D341Med (cell line): ENCODE measurements at regions not wholly inside any gene's neighbourhood (a gene's known extent, or its start where the extent isn't known, plus 50 kb on each side); places are given as distances from the start of the nearest gene placed in this dataset.

ENCODE experiments used
- DNase-seq: peaks from one replicate; pipeline ENCODE4 v3.0.0; 2012; ENCODE audit warnings: low spot score

GRCh38 chr16:74030000-74030706, 266.5 kb upstream of the PSMD7 start:
- no peak for DNase-seq

DNA sequence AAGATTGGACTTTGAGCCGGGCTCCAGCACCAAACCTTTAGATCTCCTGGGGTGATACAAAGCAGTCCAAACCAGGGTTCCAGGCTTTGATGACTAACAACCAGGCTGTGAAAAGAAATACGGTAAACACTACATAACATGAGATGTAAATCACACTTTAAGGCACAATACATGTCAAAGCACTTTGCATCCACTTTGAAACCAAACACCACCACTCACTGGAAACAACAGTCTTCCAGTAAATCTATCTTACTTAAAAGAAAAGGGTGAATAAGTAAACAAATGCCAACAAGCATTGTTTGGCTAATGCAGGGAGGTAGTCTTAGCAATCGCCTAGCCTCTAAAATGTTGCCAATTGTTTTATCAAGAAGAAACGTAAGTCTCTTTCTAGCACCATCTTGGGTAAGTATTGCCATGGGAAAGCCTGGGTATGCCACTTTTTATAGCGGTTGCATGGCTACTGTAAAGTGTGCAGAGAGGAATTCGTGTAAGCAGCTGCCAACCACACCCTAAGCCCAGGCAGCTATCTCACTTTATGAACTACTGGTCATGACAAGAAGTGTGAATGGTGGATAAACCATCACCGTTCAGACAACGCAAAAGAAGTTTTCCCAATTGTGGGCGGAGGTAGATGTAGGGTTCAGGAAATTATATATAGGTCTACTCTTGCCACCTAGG, 267.4 kb upstream of the PSMD7 start:
- DNase-seq, result no peak

GRCh38 chr16:74026373-74027281, 270.0 kb upstream of the PSMD7 start:
- no peak for DNase-seq

GRCh38 chr16:74024953-74025352, 271.7 kb upstream of the PSMD7 start:
- no peak for DNase-seq

DNA sequence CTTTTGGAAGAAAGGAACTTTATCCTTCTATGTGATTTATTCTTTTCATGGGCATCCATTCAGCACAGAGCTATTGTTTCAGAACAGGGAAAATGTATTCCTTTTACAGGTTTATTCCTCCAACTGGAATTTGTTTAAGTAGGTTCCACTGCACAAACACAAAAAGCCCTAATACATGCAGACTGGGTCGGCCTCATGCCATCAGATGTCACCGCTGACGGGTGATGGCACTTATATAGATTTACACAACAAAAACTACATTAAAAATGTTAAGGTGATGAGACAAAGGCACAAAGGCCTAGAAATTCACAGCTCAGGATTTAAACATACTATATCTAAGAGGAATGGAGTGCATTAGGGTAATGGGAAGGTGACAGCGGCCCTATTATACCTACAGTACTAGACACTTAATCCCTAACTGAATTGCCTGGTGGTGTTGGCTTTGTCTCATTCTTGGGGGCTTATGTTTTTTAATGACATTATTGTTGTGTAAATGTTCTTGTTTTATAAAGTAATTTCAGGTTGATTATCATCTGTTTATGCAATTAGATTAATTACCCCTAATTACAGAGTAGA, 276.4 kb upstream of the PSMD7 start:
- DNase-seq, result no peak

DNA sequence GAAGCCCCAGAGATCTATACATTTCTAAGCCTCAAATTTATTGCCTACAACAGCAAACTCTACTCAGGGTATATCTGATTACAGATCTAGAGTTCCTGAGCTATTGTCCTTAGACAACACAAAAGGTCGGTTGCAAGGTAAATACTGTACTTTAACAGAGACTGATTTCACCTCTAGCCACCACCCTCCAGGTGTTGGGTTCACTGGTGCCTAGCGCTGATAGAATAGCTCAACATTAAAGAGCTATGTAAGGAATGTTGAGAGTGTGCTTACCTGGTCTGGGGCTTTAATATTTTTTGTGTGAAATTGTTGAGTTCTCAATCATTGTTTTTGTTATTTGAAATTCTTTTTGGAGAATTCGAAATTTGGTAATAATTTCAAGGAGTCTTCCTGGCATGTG, 277.0 kb upstream of the PSMD7 start:
- no peak for DNase-seq

DNA sequence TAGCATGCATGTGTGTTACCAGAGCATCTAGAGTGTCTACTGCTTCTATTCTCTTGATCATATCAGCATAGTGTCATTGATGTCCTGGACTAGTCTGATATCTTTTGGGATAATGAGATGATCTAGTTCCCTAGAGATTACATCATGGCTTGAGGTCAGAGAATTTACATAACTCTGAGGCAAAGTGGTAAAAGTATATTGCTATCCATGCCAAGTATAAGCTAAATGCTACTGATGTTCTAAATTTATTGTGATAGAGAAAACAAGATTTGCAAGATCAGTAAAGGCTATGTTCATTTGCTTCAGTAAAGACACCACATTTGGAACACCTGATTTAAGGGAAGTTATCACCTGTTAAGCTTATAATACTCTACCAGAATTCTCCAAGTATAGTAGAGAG, 280.7 kb upstream of the PSMD7 start:
- no peak for DNase-seq

GRCh38 chr16:73998707-73999106, 297.9 kb upstream of the PSMD7 start:
- DNase-seq, result no peak

DNA sequence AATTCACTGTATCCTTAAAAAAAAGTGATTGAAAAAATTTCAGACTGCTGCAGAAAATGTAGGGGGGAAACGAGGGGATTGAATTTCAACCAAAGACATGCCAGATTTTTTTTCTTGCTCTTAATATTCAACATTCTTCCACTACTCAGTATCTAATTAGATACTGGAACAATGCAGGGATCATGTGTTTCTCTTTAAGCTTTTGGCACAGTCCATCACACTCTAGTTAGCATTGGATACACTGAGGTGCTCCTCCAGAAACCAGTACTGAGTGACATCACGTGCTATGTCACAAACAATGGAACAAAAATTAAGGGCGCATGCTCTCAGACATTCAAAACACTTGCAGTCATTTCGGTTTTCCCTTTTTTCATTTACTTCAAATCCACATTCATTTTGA, 298.6 kb upstream of the PSMD7 start:
- no peak for DNase-seq

DNA sequence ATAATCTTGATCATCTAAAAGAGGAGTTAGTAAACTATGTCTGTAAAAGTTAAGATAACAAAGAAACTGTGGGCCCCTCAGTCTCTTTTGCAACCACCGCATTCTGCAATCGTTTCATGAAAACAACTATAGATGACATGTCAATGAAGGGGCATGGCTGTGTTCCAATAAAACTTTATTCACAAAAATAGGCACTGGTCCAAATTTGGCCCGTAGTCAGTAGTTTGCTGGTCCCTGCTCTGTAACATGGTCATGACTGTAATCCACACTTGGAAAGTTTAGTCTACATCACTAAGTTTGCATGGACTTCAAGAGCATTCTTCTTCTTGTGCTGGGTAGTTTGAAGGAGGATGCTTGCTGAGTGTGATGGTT, 299.3 kb upstream of the PSMD7 start:
- no peak for DNase-seq

GRCh38 chr16:73996624-73997339, 299.8 kb upstream of the PSMD7 start:
- no peak for DNase-seq

- DNase-seq, result no peak
Observed at GRCh38 chr16:73993878-73994277, 302.7 kb upstream of the PSMD7 start.

DNA sequence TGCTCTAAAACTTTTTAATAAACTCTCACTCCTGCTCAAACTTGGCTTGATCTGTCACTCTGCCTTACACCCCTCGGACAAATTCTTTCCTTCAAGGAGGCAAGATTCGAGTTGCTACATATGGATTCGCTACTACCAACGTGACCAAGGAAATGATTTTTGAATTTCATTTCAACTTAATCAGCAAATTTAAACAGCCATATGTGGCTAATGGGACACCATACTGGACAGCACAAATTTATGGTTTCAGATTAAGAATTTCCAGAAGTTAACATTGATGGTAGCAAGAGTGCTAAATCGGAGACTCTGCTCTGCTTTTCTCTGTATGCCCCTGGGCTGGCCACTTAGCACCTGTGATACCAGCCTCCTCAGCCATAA, 318.2 kb upstream of the PSMD7 start:
- no peak for DNase-seq

DNA sequence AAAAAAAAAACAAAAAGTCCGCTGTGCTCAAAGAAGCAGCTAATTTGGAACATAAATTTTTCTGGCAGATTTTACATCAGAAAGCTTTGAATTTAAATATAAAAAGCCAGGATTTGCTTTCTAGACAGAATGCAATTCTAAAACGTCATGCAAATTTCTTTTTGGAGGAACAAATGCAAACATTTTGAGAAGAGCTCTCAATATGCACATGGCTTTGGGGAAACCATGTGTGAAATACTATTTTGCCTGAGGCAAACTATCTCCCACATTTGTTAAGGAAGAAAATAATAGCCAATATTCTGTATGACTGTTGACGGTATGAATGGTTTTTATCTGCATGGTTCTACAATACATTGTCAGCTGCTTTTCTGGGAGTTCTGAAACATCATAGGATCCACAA, 320.0 kb upstream of the PSMD7 start:
- DNase-seq, result no peak

- no peak for DNase-seq
Observed at GRCh38 chr16:73973174-73973573, 323.4 kb upstream of the PSMD7 start.

DNA sequence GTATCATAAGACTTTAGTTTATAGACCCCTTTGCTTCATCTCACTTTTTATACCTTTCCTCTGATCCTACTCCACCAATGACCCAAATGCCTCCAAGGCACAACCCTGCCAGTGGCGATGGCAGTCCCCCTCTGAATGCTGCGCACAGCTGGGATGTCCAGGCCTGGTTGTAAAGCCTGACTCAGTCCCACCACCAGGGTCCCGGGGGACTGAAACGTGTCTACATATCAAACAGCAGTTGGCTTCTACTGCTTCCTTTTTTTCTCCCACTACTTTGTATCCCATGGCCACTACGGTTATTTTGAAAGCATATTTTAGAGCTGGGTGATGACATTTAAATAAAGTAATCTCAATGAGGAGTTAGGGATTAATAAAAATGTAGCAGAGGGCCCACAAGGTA, 329.8 kb upstream of the PSMD7 start:
- no peak for DNase-seq

DNA sequence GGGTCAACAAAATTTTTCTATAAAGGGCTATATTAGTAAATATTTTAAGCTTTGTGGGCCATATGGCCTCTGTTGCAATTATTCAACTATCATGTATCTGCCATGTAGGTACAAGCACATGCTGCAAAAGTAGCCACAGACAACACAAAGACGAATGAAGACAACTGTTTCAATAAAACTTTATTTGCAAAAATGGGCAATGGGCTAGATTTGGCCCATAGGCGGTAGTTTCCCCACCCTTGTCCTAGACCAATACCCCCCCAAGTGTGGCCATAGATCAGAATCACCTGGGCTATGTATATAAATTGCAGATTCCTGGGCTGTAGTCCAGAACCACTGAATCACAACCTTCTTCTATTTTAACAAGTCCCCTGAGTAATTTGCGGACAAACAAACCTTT, 331.0 kb upstream of the PSMD7 start:
- DNase-seq, result no peak

GRCh38 chr16:73956587-73957494, 339.8 kb upstream of the PSMD7 start:
- DNase-seq, result peak; percentile 59

GRCh38 chr16:73955702-73956101, 340.9 kb upstream of the PSMD7 start:
- no peak for DNase-seq

GRCh38 chr16:73955255-73955654, 341.4 kb upstream of the PSMD7 start:
- no peak for DNase-seq

- no peak for DNase-seq
Observed at GRCh38 chr16:73951481-73951880, 345.1 kb upstream of the PSMD7 start.
